ENCODE measurements at regions not wholly inside any gene's neighbourhood (a gene's known extent, or its start where the extent isn't known, plus 50 kb on each side); places are given as distances from the start of the nearest gene placed in this dataset.

GRCh38 chr11:95341221-95341620 lies 110.2 kb upstream of the SESN3 start:
- TF ChIP-seq CTCF (IDR thresholded peaks at IDR 0.05) = no peak
- no peak for TF ChIP-seq EP300 (IDR thresholded peaks at IDR 0.05)
- TF ChIP-seq POLR2AphosphoS5 (IDR thresholded peaks at IDR 0.05) = no peak
